GM19239 (cell line): ENCODE measurements at regions not wholly inside any gene's neighbourhood (a gene's known extent, or its start where the extent isn't known, plus 50 kb on each side); places are given as distances from the start of the nearest gene placed in this dataset.
"Not testable (repeated sequence)": the region's sequence is repeated elsewhere in the genome, so short reads cannot be mapped to it uniquely, and the experiment has no call there.

Experiments used
- DNase-seq: peaks from one replicate; pipeline ENCODE4 v3.0.0; 2011; ENCODE audit warnings: low spot score; ENCODE audit not compliant: insufficient read length
- FAIRE-seq: peaks from 2 replicates; lab custom pipeline; 2011; peaks lifted over from hg19 to GRCh38; lab: Jason Lieb, UNC

- no peak for DNase-seq
- no peak for FAIRE-seq
Measured at GRCh38 chr7:39758234-39758970, 135.0 kb downstream of the RALA start.

- no peak for FAIRE-seq
- no peak for DNase-seq
Measured at GRCh38 chr7:39761449-39761848, 138.1 kb downstream of the RALA start.

- not testable (repeated sequence) for DNase-seq, FAIRE-seq
Measured at GRCh38 chr7:39762466-39762865, 139.1 kb downstream of the RALA start.

- not testable (repeated sequence) for FAIRE-seq
Measured at GRCh38 chr7:39762881-39763280, 139.5 kb downstream of the RALA start.

GRCh38 chr7:39765833-39766232, 142.5 kb downstream of the RALA start:
- FAIRE-seq, DNase-seq: not testable (repeated sequence)

More at GRCh38 chr7:39762881-39763280, 139.5 kb downstream of the RALA start:
- not testable (repeated sequence) for DNase-seq

- not testable (repeated sequence) for FAIRE-seq, DNase-seq
Measured at GRCh38 chr7:39768439-39768838, 145.1 kb downstream of the RALA start.

- not testable (repeated sequence) for DNase-seq, FAIRE-seq
Measured at GRCh38 chr7:39774341-39774851, 151.0 kb downstream of the RALA start.

GRCh38 chr7:39781557-39781956, 158.2 kb downstream of the RALA start:
- FAIRE-seq, DNase-seq: not testable (repeated sequence)

GRCh38 chr7:39786440-39786839, 163.1 kb downstream of the RALA start:
- FAIRE-seq, DNase-seq: not testable (repeated sequence)

- not testable (repeated sequence) for DNase-seq, FAIRE-seq
Measured at GRCh38 chr7:39791035-39791434, 159.0 kb upstream of the CDK13 start.

- FAIRE-seq, DNase-seq: not testable (repeated sequence)
Measured at GRCh38 chr7:39791911-39792310, 158.1 kb upstream of the CDK13 start.

- not testable (repeated sequence) for DNase-seq, FAIRE-seq
Measured at GRCh38 chr7:39793026-39793425, 157.0 kb upstream of the CDK13 start.

- DNase-seq, FAIRE-seq: not testable (repeated sequence)
Measured at GRCh38 chr7:39793851-39794250, 156.2 kb upstream of the CDK13 start.

GRCh38 chr7:39796947-39797346, 153.1 kb upstream of the CDK13 start:
- DNase-seq, FAIRE-seq: not testable (repeated sequence)

- DNase-seq, FAIRE-seq: not testable (repeated sequence)
Measured at GRCh38 chr7:39798077-39798476, 152.0 kb upstream of the CDK13 start.

GRCh38 chr7:39808796-39809481, 141.1 kb upstream of the CDK13 start:
- no peak for DNase-seq
- no peak for FAIRE-seq

GRCh38 chr7:39810204-39810642, 139.8 kb upstream of the CDK13 start:
- DNase-seq (no peak), FAIRE-seq (no peak)

GRCh38 chr7:39810710-39811109, 139.3 kb upstream of the CDK13 start:
- DNase-seq, result no peak
- no peak for FAIRE-seq

- FAIRE-seq, result no peak
- DNase-seq, result no peak
Measured at GRCh38 chr7:39811161-39811614, 138.9 kb upstream of the CDK13 start.

GRCh38 chr7:39816462-39817060, 133.5 kb upstream of the CDK13 start:
- no peak for DNase-seq
- FAIRE-seq, result no peak
